Colonic mucosa (tissue), 4 donors: ENCODE measurements at regions not wholly inside any gene's neighbourhood (a gene's known extent, or its start where the extent isn't known, plus 50 kb on each side); places are given as distances from the start of the nearest gene placed in this dataset.

Experiments used
- DNase-seq: peaks from one replicate; pipeline ENCODE4 v3.0.0-alpha.2; 2020
- H3K27ac ChIP-seq: fragments of 200-600 bp; one replicate; pipeline ENCODE4 v1.8.0; 2021
- H3K27me3 ChIP-seq: fragments of 200-600 bp; one replicate; pipeline ENCODE4 v1.8.0; 2021
- H3K36me3 ChIP-seq: fragments of 200-600 bp; one replicate; pipeline ENCODE4 v1.8.0; 2021
- H3K4me1 ChIP-seq: fragments of 200-600 bp; one replicate; pipeline ENCODE4 v1.8.0; 2021; ENCODE audit warnings: mild to moderate bottlenecking
- H3K4me3 ChIP-seq: fragments of 200-600 bp; one replicate; pipeline ENCODE4 v1.8.0; 2021
- H3K9ac ChIP-seq, 2 donors: one replicate each; pipeline ENCODE4 v1.7.0; 2013; ENCODE audit warnings: control low read depth in 2 of 2, low read depth in 2 of 2, low read length in 2 of 2
- H3K9me3 ChIP-seq: fragments of 200-600 bp; one replicate; pipeline ENCODE4 v1.8.0; 2021
- CTCF ChIP-seq: fragments of 200-600 bp; IDR thresholded peaks from one replicate; pipeline ENCODE4 v1.8.0; 2022; ENCODE audit warnings: antibody characterized with exemption, mild to moderate bottlenecking
- intact Hi-C: fragments of 100-400 bp; cut with DNase I; formaldehyde crosslinking; loops from one replicate; pipeline ENCODE4 v1.14.1; 2022
- donor health status: healthy.
- donor health status: DM: no; HTN: no; CAD: no.
- donor health status: DM: no; HTN: no; CAD: no.

- DNase-seq: no peak
- Histone ChIP-seq H3K36me3 (no peaks in the 10 kb centered on the region), H3K9me3 (no peaks in the 10 kb centered on the region), H3K9ac (no peak overlapping the region), H3K4me3 (no peak overlapping the region), H3K27me3 (no peaks in the 10 kb centered on the region), H3K4me1 (no peaks in the 10 kb centered on the region), H3K27ac (no peak overlapping the region)
- intact Hi-C loops: no loop called here
- TF ChIP-seq CTCF: no peak
These were observed 243.4 kb upstream of the POU3F2 start for GRCh38 chr6:98590997-98591396.

GRCh38 chr6:98593676-98594075 is 240.7 kb upstream of the POU3F2 start:
- Histone ChIP-seq H3K36me3 (no peaks in the 10 kb centered on the region), H3K27ac (no peak overlapping the region), H3K4me3 (no peak overlapping the region), H3K27me3 (no peaks in the 10 kb centered on the region), H3K9ac (no peak overlapping the region), H3K4me1 (no peaks in the 10 kb centered on the region), H3K9me3 (no peaks in the 10 kb centered on the region)
- DNase-seq: no peak
- intact Hi-C loops: no loop called here
- no peak for TF ChIP-seq CTCF

- Histone ChIP-seq H3K27me3 (no peaks in the 10 kb centered on the region), H3K27ac (no peak overlapping the region), H3K9ac (no peak overlapping the region), H3K9me3 (no peaks in the 10 kb centered on the region), H3K4me1 (no peaks in the 10 kb centered on the region), H3K36me3 (no peaks in the 10 kb centered on the region), H3K4me3 (no peak overlapping the region)
- no peak for DNase-seq
- TF ChIP-seq CTCF: no peak
- intact Hi-C loops: no loop called here
These were observed 232.7 kb upstream of the POU3F2 start for GRCh38 chr6:98601716-98602115.

- H3K9ac ChIP-seq: no peak overlapping the region
- H3K27ac ChIP-seq: no peak overlapping the region
- no peaks in the 10 kb centered on the region for H3K27me3 ChIP-seq
- no peaks in the 10 kb centered on the region for H3K4me1 ChIP-seq
- no peaks in the 10 kb centered on the region for H3K36me3 ChIP-seq
- H3K9me3 ChIP-seq: no peaks in the 10 kb centered on the region
- intact Hi-C loops: no loop called here
- no peak for TF ChIP-seq CTCF
- no peak for DNase-seq
- no peak overlapping the region for H3K4me3 ChIP-seq
These were observed 228.7 kb upstream of the POU3F2 start for GRCh38 chr6:98605705-98606104.

- no peak overlapping the region for H3K27ac ChIP-seq
- no peaks in the 10 kb centered on the region for H3K9me3 ChIP-seq
- H3K27me3 ChIP-seq: no peaks in the 10 kb centered on the region
- DNase-seq: no peak
- H3K9ac ChIP-seq: no peak overlapping the region
- no peaks in the 10 kb centered on the region for H3K4me1 ChIP-seq
- no peak for TF ChIP-seq CTCF
- H3K4me3 ChIP-seq: no peak overlapping the region
- intact Hi-C loops: no loop called here
- H3K36me3 ChIP-seq: no peaks in the 10 kb centered on the region
These were observed 207.1 kb upstream of the POU3F2 start for GRCh38 chr6:98627129-98627775.
